Effector memory CD8-positive, alpha-beta T cell (primary cell): ENCODE measurements at regions not wholly inside any gene's neighbourhood (a gene's known extent, or its start where the extent isn't known, plus 50 kb on each side); places are given as distances from the start of the nearest gene placed in this dataset.

ENCODE experiments used
- ATAC-seq: fragments of 150-1000 bp; cut with Tn5 transposase; replicated peaks from 2 replicates; pipeline ENCODE4 v1.10.0; 2021; ENCODE audit warnings: mild to moderate bottlenecking, moderate library complexity
- DNase-seq, 3 experiments: peaks; one replicate each; pipeline ENCODE4 v3.0.0; 2021
- H3K27ac Mint-ChIP-seq, 2 donors: one replicate each; pipeline ENCODE4 v1.8.0; 2022; ENCODE audit warnings: mild to moderate bottlenecking in 2 of 2, mixed read lengths in 2 of 2, moderate library complexity in 2 of 2
- H3K27me3 Mint-ChIP-seq, 2 donors: one replicate each; pipeline ENCODE4 v1.8.0; 2022; ENCODE audit warnings: mixed read lengths in 2 of 2
- H3K36me3 Mint-ChIP-seq: one replicate; pipeline ENCODE4 v1.8.0; 2022; ENCODE audit warnings: mild to moderate bottlenecking, moderate library complexity, mixed read lengths; ENCODE audit not compliant: insufficient read depth
- H3K4me1 Mint-ChIP-seq, 2 donors: one replicate each; pipeline ENCODE4 v1.8.0; 2022; ENCODE audit warnings: low read depth in 2 of 2, mixed read lengths in 2 of 2
- H3K4me3 Mint-ChIP-seq, 2 donors: one replicate each; pipeline ENCODE4 v1.8.0; 2022; ENCODE audit warnings: mild to moderate bottlenecking in 2 of 2, mixed read lengths in 2 of 2, moderate library complexity in 2 of 2
- H3K9me3 Mint-ChIP-seq, 2 donors: one replicate each; pipeline ENCODE4 v1.8.0; 2022; ENCODE audit warnings: mixed read lengths in 2 of 2

DNA sequence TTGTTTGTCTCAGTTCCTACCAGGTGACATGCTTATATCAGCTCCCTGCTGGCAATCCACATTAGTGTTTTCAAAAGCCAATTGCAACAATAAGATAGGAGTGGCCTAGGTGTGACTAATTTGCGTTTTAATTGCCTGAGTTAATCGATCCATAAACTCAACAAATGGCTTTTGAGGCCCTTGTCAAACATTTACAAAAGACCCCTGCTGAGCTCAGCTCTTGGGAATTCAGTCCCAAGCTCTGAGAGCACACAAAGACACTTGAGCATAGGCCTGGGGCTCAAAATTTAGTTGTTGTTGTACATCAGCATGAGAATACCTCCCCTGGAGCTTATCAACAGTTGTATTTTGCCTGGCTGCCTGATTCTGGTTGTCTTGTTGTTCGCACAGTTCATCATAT, 1134.4 kb upstream of the TSPY4 start:
- ATAC-seq (no peak), DNase-seq (no peak)
- no peaks in the 10 kb centered on the region for H3K27me3 Mint-ChIP-seq
- no peak overlapping the region for H3K4me3 Mint-ChIP-seq
- H3K27ac Mint-ChIP-seq, result no peak overlapping the region
- no peaks in the 10 kb centered on the region for H3K36me3 Mint-ChIP-seq
- peaks cover 0 to 4% of the 10 kb centered on the region in 2 donors for H3K9me3 Mint-ChIP-seq
- no peaks in the 10 kb centered on the region for H3K4me1 Mint-ChIP-seq

DNA sequence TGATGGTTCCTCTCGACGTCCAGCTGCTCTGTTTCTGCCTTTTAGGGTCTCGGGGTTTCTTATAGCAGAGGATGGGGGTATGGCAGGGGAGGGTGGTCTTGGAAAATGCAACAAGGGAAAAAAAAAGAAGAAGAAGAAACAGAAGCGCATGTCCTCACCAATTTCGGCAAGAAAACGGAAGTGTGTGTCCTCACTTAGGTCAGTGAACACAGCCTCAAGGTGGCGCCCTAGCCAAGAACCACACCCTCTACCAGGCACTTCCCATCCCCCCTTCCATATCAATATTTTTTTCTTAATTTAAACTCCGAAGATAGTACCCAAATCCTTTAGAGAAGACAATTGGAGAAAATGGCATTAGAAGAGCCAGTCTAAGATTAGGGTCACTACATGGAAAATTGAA, 1096.1 kb upstream of the TSPY4 start:
- H3K4me1 Mint-ChIP-seq, result no peaks in the 10 kb centered on the region
- H3K27ac Mint-ChIP-seq, result no peak overlapping the region
- no peak for ATAC-seq
- H3K9me3 Mint-ChIP-seq, result peaks cover 0 to 2% of the 10 kb centered on the region in 2 donors
- no peaks in the 10 kb centered on the region for H3K36me3 Mint-ChIP-seq
- H3K27me3 Mint-ChIP-seq, result no peaks in the 10 kb centered on the region
- no peak for DNase-seq
- no peak overlapping the region for H3K4me3 Mint-ChIP-seq

DNA sequence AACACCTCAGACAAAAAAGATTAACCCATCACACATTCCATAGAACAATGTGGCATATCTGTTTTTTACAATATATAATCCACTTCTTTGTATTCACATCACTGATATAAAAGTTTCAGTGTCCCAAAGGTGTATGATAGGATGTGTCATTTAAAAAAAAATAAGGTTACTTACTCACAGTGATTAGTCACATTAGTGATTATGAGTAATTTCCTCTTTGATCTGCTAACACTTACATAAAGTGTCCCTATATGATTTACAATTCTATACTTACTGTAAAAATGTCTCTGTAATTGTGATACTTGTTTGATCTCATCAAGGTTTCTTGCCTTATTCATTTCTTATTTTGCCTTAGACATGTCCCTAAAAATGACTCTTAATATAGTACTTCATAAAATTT, 1063.5 kb upstream of the TSPY4 start:
- H3K27ac Mint-ChIP-seq, result no peak overlapping the region
- DNase-seq (no peak), ATAC-seq (no peak)
- H3K4me1 Mint-ChIP-seq, result no peaks in the 10 kb centered on the region
- H3K4me3 Mint-ChIP-seq, result no peak overlapping the region
- H3K27me3 Mint-ChIP-seq, result no peaks in the 10 kb centered on the region
- H3K9me3 Mint-ChIP-seq, result no peaks in the 10 kb centered on the region
- no peaks in the 10 kb centered on the region for H3K36me3 Mint-ChIP-seq

DNA sequence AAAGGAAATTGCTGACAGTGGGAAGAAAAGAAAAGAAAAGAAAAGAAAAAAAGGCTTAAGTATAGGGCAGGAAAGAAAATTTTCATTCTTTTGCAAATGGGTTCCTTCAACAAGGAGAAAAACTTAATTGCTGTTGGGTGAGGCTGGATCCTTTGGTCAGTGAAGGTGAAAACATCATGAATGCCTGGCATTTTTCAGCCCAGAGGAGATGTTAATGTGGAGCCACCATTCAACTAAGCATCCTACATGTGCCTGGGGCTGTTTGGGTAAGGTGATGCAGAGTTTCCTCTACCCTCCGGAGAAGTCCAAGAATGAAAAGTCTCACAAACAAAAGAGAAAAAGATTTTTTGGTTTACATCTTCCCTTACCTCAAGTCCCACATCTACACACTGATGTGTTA, 1032.2 kb upstream of the TSPY4 start:
- no peak for DNase-seq
- no peaks in the 10 kb centered on the region for H3K36me3 Mint-ChIP-seq
- H3K27me3 Mint-ChIP-seq, result no peaks in the 10 kb centered on the region

DNA sequence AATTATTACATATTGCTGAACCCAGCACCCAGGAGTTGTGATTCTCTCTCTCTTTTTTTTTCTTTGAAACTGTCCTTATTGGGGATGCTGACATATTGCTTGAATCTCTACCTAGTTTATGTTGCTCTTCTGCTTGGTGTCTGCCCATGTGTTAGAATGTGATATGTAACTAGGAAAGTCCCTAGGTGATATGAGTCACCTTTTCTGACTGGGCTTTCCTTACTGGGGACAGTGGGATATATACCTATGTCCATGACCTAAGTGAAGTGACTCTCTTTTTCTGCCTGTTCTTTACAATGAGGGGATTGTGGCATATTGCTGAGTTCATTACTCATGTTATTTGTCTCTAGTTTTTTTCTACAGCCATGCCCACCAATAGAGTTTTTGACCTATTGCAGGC, 1013.2 kb upstream of the TSPY4 start:
- Mint-ChIP-seq H3K27me3 (no peaks in the 10 kb centered on the region), H3K4me1 (no peaks in the 10 kb centered on the region), H3K36me3 (no peaks in the 10 kb centered on the region), H3K9me3 (no peaks in the 10 kb centered on the region), H3K27ac (no peak overlapping the region), H3K4me3 (no peak overlapping the region)
- DNase-seq (no peak), ATAC-seq (no peak)

More for the DNA sequence above, 1032.2 kb upstream of the TSPY4 start:
- Mint-ChIP-seq H3K4me1 (no peaks in the 10 kb centered on the region), H3K27ac (no peak overlapping the region), H3K4me3 (no peak overlapping the region), H3K9me3 (peaks cover 0 to 3% of the 10 kb centered on the region in 2 donors)
- no peak for ATAC-seq

DNA sequence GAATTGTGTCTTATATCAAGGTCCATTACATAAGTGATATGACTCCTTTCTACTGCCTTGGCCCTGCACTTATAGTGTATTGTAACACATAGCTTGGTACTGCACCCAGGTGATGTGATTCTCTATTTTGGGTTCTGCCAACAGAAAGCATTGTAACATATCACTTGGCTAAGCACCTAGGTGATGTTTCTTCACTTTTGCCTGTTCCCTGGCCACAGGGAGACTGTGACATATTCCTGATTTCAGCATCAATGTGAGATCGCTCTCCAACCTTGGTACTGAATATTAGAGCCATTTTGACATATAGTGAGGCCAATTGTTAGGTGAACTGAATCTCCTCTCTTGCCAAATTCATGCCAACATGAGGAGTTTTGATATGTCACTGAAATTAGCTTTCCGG, 1010.3 kb upstream of the TSPY4 start:
- no peaks in the 10 kb centered on the region for H3K9me3 Mint-ChIP-seq
- DNase-seq, result no peak
- H3K27me3 Mint-ChIP-seq, result no peaks in the 10 kb centered on the region
- H3K27ac Mint-ChIP-seq, result no peak overlapping the region
- H3K4me1 Mint-ChIP-seq, result no peaks in the 10 kb centered on the region
- H3K4me3 Mint-ChIP-seq, result no peak overlapping the region
- no peaks in the 10 kb centered on the region for H3K36me3 Mint-ChIP-seq
- no peak for ATAC-seq

DNA sequence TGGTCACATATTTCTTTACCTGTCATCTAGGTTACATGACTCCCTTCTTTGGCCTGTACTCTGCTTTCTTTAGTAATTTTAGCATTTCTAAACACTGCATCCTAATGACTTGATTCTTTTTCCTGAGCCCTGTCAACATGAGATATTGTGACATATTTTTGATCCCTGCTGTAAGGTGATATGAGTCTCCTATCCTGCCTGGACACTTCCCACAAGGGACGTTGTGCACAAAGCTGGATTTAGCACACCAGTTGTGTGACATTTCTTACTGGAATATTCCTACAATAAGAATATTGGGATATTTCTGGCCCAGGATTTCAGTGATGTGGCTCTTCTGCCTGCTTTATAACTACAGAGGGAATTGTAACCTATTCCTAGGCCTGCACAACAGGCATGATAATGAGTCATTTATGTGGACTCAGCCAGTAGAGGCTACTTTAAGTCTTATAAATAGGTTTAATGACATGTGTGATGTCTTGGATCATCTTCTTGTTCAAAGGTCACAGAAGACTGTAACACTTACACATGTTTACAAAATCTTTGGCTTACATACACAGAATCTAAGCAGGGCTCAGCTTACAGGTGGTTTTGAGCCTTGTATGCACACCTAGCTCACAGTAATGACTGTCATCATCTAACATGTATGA, 1009.4 kb upstream of the TSPY4 start:
- no peaks in the 10 kb centered on the region for H3K36me3 Mint-ChIP-seq
- H3K27ac Mint-ChIP-seq, result no peak overlapping the region
- H3K27me3 Mint-ChIP-seq, result no peaks in the 10 kb centered on the region
- H3K4me1 Mint-ChIP-seq, result no peaks in the 10 kb centered on the region
- ATAC-seq (no peak), DNase-seq (no peak)
- H3K4me3 Mint-ChIP-seq, result no peak overlapping the region
- no peaks in the 10 kb centered on the region for H3K9me3 Mint-ChIP-seq

DNA sequence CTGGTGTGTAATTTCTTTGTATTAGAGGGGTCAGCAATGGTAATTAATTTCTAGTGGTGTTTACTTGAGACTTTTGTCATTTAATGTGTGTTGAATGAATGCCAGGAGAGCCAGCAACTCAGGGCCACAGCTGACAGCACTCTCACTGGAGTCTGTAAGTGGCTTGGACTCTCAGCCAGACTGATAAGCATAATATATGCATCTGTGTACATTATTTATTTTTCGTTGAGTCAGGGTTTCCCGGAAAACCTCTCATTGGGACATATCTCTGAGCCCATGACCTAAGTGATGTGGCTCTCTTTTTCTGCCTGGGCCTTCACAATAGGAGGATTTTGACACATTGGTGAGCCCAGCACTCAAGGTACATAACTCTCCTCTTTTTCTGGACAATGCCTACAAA, 1007.8 kb upstream of the TSPY4 start:
- no peak overlapping the region for H3K4me3 Mint-ChIP-seq
- H3K9me3 Mint-ChIP-seq, result no peaks in the 10 kb centered on the region
- ATAC-seq (no peak), DNase-seq (no peak)
- no peaks in the 10 kb centered on the region for H3K4me1 Mint-ChIP-seq
- no peaks in the 10 kb centered on the region for H3K27me3 Mint-ChIP-seq
- no peaks in the 10 kb centered on the region for H3K36me3 Mint-ChIP-seq
- H3K27ac Mint-ChIP-seq, result no peak overlapping the region

DNA sequence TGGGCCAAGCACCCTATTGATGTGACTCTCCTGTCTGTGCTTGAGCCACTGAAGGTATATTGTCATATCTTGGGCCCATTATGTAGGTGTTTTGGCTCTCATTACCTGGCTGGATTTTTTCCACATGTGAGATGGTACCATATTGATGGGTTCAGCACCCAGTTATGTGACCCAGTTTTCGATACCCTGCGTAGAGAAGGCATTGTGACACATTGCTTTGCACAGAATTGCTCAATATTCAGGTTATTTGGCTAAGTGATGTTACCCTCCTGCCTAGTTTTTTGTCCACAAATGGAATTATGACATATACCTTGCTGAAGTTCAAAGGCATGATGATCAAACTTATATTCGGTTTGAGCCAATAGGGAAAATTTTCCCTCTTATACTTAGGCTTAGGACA, 1007.3 kb upstream of the TSPY4 start:
- Mint-ChIP-seq H3K36me3 (no peaks in the 10 kb centered on the region), H3K27ac (no peak overlapping the region), H3K4me3 (no peak overlapping the region), H3K4me1 (no peaks in the 10 kb centered on the region), H3K9me3 (no peaks in the 10 kb centered on the region), H3K27me3 (no peaks in the 10 kb centered on the region)
- ATAC-seq (no peak), DNase-seq (no peak)

DNA sequence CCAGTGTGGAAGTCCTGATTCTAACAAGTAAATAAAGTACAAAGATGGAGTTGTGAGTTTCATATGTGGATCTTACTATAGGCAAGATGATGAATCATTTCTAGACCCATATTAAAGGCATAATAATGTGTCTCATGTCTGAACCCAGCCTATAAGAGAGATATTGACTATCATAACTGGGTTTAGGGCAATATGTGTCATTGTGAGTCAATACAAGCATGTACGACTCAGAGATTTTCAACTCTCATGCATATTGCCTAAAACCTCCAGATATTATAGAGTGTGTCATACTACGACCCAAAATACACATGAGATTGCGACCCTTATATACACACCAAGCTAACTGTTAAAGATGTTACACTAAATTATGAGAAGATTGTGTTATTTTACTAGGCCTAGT, 1003.9 kb upstream of the TSPY4 start:
- H3K27ac Mint-ChIP-seq, result no peak overlapping the region
- no peaks in the 10 kb centered on the region for H3K4me1 Mint-ChIP-seq
- no peaks in the 10 kb centered on the region for H3K36me3 Mint-ChIP-seq
- no peaks in the 10 kb centered on the region for H3K27me3 Mint-ChIP-seq
- no peak overlapping the region for H3K4me3 Mint-ChIP-seq
- ATAC-seq (no peak), DNase-seq (no peak)
- H3K9me3 Mint-ChIP-seq, result no peaks in the 10 kb centered on the region

DNA sequence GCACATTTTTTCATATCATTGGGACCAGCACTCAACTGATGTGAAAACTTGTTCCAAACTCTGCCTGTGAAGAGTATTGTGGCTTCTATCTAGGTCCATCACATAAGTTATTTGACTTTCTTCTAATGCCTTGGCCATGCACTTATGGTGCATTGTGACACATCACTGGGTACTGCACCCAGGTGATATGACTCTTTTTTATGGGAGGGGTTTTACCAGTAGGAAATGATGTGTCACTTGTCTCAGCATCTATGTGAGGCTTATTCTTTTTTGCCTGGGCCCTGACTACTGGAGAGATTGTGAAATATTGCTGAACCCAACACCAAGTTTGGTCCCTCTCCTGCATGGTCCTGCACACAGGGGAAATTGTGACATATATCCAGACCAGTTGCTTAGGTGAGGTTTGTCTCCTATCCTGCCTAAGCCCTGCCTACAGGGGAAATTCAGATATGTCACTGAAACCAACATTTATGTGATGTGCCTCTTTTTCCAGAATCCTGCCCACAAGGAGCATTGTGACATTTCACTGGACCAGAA, 1001.9 kb upstream of the TSPY4 start:
- H3K9me3 Mint-ChIP-seq, result no peaks in the 10 kb centered on the region
- no peak overlapping the region for H3K27ac Mint-ChIP-seq
- H3K4me3 Mint-ChIP-seq, result no peak overlapping the region
- DNase-seq (no peak), ATAC-seq (no peak)
- no peaks in the 10 kb centered on the region for H3K27me3 Mint-ChIP-seq
- no peaks in the 10 kb centered on the region for H3K36me3 Mint-ChIP-seq
- no peaks in the 10 kb centered on the region for H3K4me1 Mint-ChIP-seq

DNA sequence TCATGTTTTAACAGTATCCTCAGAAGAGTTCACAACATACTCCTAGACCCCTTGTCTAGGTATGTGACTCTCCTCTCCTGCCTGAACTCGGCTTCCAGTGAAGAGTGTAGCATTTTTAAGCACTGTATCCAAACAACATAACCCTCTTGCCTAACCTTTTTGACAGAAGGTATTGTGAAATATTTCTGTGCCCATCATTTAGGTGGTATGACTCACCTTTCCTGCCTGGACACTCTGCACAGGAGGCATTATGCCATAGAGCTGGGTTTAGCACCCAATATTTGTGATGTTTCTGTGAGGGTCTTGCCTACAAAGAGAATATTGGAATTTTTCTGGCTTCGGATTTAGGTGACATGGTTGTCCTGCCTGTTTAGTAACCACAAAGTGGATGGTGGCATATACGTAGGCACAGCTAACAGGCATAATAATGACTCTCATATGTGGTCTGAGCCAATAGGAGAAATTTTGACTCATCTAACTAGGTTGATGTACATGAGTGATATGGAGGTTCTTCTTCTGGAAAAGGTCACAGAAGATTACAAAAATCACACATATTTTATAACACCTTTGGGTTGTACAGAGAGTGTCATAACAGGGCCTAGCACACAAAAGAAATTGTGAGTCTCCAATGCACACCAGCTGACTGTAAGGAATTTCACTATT, 1001.0 kb upstream of the TSPY4 start:
- Mint-ChIP-seq H3K4me1 (no peaks in the 10 kb centered on the region), H3K9me3 (no peaks in the 10 kb centered on the region), H3K27ac (no peak overlapping the region), H3K4me3 (no peak overlapping the region), H3K36me3 (no peaks in the 10 kb centered on the region), H3K27me3 (no peaks in the 10 kb centered on the region)
- DNase-seq, result no peak
- no peak for ATAC-seq

DNA sequence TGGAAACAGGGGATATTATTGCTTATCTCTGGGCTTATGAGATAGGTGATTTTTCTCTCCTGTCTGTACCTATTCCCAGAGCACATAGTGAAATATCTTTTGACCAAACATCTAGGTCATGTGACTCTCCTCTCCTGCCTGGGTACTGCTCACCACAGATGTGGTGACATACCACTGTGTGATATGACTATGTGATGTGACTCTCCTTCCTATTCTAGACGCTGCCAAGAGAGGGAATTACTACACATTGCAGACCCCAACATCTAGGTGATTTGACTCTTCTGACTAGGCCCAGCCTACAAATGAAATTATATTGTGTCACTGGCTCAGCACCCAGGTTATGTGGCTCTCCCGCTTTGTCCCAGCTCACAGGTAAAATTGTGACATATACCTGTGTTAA, 996.3 kb upstream of the TSPY4 start:
- DNase-seq, result no peak
- Mint-ChIP-seq H3K4me1 (no peaks in the 10 kb centered on the region), H3K9me3 (no peaks in the 10 kb centered on the region), H3K36me3 (no peaks in the 10 kb centered on the region), H3K4me3 (no peak overlapping the region), H3K27me3 (no peaks in the 10 kb centered on the region), H3K27ac (no peak overlapping the region)
- no peak for ATAC-seq

DNA sequence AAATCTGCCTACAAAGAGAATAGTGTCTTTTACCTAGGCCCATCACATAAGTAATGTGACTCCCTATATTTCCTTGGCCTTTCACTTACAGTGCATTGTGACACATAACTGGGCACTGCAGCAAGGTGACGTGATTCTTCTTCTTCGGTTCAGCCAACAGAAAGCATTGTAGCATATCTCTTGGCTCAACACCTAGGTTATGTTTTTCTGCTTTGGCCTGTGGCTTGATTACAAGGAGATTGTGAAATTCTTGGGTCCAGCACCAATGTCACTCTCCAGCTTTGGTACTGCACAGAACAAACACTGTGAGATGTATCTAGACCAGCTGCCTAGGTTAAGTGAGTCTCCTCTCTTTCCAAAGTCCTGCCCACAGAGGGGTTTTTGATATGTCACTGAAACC, 995.1 kb upstream of the TSPY4 start:
- Mint-ChIP-seq H3K4me3 (no peak overlapping the region), H3K4me1 (no peaks in the 10 kb centered on the region)
- ATAC-seq, result no peak

More for the DNA sequence above, 995.1 kb upstream of the TSPY4 start:
- Mint-ChIP-seq H3K27me3 (no peaks in the 10 kb centered on the region), H3K36me3 (no peaks in the 10 kb centered on the region), H3K27ac (no peak overlapping the region), H3K9me3 (no peaks in the 10 kb centered on the region)
- no peak for DNase-seq
